HS-27A (cell line): ENCODE measurements at regions not wholly inside any gene's neighbourhood (a gene's known extent, or its start where the extent isn't known, plus 50 kb on each side); places are given as distances from the start of the nearest gene placed in this dataset.

ENCODE experiments used
- DNase-seq: peaks from one replicate; pipeline ENCODE4 v3.0.0-alpha.2; 2012; ENCODE audit warnings: low read depth, missing footprints

DNA sequence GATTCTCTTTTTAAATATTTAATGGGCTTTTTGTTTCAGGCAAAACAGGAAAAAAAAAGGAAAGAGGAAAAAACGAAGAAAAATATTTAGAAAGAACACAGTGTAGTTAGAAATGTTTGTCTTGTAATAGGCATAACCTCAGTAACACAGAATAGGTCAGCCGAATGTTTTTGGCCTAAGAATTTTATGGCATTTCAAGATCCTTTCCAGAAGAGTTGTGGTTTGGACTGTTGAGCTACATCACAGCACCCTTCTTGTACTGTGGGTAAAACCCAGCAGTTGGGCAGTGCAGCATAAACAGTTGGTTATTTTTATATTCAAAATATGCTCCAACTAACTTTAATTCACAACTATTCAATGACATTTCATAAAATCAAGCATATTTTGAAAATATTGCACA, 474.4 kb upstream of the AGTR1 start:
- DNase-seq, result no peak

DNA sequence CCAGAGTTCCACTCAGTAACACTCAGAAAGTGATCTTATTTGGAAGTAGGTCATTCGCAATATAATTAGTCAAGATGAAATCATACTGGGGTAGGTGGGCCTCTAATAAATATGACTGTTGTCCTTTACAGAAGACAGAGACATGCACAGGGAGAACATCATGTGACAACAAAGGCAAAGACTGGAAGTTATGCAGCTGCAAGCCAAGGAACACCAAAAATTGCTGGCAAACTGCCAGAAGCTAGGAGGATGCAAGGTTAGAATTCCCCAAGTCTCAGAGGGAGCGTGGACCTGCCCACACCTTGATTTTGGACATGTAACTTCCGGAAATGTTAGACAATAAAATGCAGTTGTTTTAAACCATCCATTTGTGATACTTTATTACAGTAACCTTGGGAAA, 471.5 kb upstream of the AGTR1 start:
- no peak for DNase-seq

DNA sequence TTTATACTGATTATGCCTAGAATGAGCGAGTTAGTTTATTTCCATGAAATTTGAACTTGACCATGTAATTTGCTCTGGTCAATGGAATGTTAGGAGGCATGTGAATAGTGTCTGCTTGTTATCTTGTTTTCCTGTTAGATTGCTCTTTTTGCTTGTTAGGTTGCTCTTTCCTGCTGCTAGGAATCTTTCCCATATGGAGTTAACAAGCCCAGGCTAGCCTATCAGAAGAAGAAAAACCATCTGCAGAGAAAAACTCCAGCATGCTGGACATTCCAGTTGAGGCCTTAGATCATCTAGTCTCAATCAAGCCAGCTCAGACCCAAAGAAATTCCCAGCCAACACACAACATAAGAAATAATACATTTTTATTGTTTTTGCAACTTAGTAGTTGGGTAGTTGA, 470.2 kb upstream of the AGTR1 start:
- no peak for DNase-seq

DNA sequence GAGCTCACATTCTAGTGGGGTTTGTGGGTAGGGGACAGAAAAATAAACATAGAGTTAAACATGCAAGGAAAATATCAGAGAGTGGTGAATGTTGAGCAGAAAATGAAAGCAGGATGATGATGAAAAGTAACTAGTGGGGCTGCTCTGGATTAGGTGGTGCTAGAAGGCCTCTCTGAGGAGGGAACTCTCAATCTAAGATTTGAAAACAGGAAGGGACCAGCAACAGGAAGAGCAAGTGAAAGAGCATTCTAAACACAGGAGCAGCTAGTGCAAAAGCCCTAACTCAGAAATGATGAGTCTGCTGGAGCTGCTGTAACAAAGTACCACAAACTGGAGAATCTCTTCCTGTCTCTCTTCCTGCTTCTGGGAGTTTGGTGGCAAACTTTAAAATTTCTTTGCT, 468.6 kb upstream of the AGTR1 start:
- no peak for DNase-seq

DNA sequence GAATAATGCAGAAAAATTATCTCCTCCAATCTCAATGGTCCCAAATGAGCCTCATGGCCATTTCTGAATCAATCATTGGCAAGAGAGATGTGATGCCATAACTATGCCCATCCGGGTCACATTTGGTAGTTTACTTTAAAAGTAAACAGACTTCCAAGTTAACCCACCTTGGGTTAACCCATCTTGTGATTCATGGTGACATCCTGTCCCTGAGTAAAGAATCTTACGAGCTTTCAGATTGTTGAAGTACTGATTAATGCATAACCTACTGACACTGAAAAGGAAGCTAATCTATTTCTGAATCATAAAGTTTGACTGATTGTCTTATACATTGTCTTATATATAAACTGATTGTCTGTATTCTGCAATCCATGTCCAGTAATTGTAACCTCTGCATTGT, 467.2 kb upstream of the AGTR1 start:
- DNase-seq, result no peak

DNA sequence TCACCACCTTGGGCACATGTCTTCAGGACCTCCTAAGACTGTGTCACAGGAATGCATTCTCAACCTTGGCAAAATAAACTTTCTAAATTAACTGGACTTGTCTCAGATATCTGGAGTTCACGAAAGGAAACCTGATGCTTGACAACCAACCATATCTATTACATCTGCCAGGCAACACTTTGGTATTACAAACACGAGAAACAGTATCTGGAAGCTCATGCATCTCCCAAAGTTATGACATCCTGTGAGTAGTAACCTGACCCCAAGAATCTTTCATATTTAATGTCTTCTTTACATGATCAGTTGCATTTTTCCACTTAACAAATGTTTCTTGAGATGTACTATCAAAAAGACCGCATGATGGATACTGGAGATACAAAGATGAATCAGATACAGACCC, 465.3 kb upstream of the AGTR1 start:
- no peak for DNase-seq

DNA sequence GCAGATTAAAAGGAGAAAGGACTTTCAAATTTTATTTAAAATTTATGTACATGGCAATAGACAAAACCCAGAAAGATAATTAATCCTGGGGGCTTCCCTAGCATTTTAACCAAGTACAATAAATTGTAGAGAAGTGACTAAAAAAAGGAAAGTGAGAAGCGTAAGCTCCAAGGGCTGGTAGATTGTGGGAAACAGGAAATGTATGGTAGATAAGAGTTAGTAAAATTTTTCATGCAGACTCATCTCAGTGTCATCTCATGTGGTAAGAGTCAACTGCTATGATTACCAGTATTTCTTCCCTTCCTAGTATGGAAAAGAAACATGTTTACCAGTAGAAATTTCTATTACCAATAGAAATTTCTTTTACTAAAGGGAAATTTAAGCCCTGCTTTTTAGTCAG, 464.3 kb upstream of the AGTR1 start:
- DNase-seq, result no peak

DNA sequence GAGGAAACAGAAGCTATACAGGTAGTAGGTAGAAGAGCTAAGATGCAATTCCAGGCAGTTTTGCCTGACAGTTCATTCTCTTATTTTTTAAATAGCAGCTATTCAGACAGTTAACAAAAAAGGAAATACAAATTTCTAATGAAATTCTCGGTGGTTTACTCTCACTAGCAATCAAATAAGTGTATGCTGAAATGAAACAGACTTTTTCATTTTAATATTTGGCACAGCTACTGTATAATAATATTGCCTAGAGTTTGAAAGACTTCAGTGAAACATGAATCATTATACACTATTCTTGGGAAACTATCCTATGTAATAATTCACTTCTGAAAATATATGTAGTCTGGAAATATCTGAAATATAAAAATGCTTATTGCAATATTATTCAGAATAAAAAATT, 463.2 kb upstream of the AGTR1 start:
- DNase-seq, result no peak

DNA sequence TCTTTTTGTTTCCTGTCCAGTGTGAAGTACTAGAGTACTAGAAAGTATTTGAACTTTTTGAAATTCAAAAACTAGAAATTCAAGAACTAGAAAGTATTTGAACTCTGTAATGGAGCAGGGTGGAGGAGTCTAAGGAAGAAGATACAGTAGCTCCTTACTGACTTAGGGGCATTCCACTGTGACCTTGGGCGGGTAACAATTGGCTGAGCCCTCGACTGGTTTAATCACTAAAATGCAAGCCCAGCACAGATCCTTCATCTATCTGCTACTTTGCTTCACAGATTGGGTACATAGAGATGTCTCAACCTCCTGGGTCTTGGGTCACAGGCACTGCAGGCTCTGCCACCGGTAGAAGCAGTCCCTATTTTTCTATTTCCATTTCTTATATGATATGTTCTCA, 462.1 kb upstream of the AGTR1 start:
- DNase-seq, result no peak

DNA sequence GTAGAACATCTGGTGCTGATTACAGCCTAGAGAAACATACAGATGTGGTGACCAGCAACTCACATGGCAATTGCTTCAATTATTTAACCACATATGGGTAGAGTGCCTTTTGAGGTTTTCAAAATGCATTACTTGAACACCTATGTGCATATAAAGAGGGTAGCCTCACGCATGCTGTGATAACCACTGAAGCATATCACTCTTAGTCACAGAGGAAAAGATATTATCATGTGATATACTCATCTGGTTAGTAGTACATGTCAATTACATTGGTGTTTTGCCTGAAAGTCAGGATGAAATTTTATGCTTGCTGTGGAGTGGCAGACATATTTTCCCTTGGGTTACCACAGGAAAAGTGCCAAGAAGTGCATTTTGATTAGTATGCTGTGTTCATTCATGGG, 459.3 kb upstream of the AGTR1 start:
- no peak for DNase-seq

DNA sequence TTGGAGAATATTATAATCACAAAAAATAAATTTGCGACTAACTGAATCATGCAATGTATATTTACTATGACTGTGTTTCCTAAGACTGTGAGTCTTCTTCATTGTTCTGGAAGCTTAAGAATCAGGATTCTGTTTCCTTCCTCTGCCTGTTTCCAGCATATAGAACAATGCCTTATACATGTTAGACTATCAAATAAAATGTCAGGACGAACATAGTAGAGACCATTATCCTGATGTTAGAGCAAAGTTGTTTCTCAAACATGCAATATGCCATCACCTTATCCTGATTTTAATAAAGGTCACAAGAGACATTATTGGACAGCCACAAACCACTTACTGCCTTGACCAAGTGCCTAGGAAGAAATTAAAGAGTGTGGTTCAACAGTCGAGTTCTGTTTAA, 457.4 kb upstream of the AGTR1 start:
- no peak for DNase-seq

DNA sequence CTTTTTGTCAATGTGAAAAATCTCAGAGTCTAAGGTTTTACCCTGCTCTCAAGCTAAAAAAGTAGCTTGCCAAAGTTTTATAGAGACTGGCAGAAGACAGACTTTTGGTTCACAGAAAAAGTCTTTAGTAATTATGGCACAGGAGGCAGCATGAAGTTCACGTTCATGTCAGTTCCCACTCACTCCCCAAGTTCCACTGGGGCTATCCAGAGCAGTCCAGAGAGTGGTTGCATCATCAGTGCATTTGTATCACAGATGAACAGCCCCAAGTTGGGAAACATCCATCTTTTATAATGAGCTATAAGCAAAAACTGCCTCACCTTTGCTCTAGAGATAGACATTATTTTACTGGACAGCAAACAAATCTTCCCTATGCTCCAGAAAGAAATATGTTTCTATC, 454.1 kb upstream of the AGTR1 start:
- no peak for DNase-seq

DNA sequence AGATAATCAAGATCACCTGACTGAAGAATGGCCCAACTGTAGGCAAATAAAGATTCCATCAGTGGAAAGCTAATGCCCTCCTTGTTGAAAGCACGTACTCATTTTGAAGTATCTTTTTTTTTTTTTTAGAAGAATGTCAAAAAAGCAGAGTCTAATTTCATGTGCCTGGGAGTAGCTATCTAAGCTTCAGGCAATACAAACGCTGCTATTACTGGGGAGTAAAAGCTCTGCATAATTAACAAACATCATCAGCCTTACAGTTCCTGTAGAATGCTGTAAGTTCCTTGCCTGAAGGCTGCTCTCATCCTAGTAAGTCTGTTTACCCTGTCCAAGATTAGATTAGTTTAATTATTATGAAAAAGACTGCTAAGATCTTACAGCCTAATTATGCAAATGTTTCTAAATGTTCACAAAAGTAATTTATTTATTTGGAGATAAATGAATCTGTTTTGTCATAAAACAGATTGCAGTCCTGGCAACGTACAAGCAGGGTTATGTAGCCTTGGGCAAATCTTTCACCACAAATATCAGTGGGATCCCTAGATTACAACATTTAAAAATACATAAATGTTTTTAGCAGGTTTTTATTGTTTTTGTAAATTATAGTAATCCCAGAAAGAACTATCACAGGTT, 451.3 kb upstream of the AGTR1 start:
- DNase-seq, result no peak

DNA sequence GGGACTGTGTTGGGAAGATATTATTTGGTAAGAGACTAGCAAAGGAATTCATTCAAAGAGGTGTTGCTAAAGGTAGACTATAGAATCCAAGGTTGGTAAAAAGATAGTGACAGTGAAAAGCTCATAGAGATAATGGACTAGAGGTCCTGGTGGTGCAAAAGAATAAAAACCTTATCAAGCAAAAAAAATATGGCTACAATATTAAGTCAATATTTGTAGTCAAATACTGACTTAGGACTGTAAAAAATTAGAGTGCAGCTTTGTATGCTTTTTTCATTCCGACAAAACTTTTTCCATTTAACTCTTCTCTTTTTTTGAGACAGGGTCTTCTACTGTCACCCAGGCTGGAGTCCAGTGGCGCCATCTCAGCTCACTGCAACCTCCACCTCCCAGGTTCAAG, 444.0 kb upstream of the AGTR1 start:
- DNase-seq, result no peak

DNA sequence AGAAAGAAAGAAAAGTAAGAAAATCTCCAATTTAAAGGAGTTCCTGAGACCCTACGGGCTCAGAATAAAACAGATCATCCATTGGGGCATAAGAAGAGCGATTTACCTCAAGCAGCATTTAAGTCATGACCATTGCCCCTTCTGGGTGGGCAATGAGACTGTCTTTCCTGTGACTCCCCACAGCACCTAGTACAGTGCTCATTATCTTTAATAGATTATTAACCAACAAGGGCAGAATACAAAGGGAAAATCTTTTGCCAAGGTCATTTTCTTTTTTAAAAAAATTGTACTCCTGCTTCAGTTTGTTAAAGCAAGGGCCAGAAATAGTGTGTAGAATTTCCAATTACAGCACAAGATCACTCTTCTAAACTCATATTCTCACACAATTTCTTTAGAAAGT, 443.3 kb upstream of the AGTR1 start:
- no peak for DNase-seq

DNA sequence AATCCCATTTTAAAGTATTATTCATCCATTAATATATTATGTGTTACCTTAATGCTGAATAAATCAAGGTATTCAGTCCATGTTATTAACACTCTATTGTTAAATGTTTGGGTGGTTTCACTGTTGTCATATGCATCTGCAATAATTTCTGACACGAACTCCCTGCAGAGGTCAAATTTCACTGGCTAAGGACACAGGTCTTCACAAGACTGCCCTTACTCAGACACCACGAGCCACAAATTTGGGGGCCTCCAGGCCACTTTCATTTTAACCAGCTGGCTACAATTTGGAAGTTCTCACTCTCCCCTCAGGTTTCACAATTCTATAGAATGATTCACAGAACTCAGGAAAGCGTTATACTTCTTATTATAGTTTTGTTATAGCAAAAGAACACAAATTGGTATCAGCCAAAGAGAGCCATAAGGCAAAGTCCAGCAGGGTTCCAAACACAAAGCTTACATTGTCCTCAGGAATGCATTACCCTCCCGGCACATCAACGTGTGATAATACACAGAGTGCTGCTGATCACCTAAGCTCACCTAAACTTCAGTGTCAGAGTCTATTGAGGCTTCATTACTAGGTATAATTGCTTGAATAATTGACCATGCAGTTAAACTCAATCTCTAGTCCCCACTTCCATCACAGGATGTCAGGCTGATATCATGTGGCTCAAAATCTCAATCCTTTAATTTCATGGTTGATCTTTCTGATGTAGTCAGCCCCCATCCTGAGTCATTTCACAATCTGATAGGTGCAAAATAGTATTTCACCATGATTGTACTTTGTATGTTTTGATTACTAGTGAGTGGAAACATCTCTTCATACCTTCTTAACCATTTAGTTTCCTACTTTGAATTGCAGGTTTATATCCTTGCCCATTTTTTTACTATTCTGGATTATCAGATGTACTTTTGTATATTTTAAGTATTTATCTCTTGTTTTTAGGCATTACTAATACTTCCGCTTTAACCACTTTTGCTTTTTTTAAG, 441.4 kb upstream of the AGTR1 start:
- DNase-seq, result no peak

DNA sequence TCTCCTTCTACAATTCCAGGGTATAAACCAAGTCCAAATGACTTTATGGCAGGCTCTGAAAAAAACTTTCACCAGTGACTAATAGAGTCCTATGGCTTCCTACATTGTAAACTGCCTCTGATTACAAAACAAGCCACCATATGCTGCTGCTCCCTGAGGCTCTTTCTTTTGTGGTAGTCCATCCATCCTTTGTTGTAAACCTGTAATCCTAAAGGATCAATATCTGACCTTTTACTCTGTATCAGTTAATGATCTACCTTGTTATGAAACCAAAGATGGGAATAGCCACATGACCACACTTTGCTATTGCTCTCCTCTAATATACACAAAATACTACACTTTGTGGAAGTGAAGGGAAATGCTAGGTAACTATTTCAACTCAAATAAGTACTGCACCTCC, 434.7 kb upstream of the AGTR1 start:
- DNase-seq, result no peak

DNA sequence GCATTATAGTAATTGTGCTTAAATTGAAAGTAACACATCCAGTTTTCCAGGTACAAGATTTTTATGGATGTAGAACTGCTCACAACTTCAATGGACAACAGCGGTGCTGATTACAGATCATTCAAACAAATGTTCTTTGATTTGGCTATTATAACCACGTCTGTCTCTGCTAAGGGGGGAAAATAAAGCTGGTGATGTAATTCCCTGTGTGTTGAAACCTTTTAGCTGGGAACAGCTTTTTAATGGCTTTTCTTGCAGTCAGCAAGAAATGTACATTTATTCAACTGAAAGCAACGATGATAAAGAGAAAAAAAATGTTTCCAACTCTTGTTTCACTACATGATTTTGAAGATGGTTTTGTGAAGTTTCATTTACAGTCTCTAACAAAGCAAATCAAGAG, 431.9 kb upstream of the AGTR1 start:
- DNase-seq, result no peak

DNA sequence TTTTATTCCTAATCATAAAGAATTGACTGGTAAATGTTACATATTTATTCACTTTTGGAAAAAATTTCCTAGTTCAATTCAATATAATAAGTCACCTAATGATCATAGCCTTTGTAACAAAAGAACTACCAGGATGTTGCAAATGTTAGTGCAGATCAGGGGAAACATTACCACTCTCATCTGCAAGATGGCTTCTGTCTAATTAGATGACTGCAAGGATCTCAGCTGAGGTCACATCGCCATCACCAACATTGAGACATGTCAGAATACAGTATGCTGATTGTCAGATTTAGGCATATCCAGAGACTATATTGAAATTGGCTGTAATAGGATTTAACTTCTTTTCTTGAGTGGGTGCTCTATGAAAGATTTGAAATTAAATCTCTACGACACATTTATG, 431.4 kb upstream of the AGTR1 start:
- no peak for DNase-seq

DNA sequence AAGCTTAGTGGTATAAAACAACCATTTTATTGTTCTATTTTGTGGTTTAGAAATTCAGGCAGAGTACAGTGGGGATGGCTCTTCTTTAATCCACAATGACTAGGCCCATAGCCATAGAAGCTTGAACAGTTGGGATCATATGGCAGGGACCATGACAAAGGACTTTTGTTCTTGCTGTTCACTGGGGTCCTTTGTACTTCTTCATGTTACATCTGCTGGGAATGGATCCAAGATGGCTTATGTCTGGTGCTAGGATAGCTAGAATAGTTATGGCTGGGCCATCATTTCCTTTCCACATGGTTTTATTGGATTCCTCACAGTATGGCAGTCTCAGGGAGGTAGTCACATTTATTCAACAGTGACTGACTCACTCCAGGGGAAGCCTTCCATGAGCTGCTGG, 427.9 kb upstream of the AGTR1 start:
- DNase-seq, result no peak

DNA sequence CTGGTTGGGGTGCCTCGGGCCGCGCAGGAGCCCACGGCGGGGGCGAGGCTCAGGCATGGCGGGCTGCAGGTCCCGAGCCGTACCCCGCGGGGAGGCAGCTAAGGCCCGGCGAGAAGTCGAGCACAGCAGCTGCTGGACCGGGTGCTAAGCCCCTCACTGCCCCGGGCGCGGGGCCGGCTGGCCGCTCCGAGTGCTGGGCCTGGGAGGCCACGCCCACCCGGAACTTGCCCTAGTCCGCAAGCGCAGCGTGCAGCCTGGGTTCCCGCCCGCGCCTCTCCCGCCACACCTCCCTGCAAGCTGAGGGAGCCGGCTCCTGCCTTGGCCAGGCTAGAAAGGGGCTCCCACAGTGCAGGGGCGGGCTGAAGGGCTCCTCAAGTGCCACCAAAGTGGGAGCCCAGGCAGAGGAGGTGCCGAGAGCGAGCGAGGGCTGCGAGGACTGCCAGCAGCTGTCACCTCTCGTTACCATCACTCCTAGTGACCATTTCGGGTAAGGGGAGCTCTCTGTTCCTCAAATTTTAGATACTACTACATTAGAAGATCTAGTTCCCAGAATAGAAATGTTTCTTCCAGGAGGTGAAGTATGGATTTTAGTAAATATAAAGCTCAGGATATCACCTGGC, 417.0 kb upstream of the AGTR1 start:
- no peak for DNase-seq

DNA sequence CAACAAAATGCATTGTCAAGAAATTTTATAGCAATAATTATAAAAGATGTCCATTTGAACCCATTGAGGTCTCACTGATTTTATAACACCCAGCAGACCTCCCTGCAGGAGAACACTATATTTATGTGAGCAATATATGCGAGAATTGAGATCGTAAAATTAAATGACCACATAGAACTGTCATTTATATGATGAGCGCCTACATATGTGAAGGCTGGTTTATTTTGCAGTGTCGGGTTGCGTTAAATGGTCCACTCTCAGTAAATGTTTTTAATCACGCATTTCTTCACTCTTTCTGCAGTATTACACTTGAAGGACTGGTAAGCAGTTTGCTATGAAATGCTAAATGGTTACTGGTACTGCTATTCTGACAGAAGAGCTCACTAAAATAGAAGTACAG, 408.5 kb upstream of the AGTR1 start:
- no peak for DNase-seq

DNA sequence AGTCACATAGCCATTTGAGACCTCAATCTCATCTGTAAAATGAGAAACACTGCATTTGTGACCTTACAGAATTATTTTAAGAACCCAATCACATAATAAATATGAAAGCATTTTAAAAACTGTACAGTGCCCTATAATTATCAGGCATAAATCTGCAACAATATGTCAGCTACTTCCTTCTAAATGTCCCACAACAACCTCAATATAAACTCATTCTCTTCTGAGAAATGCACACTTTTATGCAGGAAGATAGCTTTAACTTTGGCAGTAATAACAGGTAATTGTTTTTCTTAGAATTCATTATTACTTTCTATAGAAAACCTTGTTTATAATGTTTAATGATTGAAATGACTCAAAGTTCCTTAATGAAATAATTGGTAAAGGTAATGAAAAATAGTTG, 400.7 kb upstream of the AGTR1 start:
- DNase-seq, result no peak
